ENCODE measurements at regions not wholly inside any gene's neighbourhood (a gene's known extent, or its start where the extent isn't known, plus 50 kb on each side); places are given as distances from the start of the nearest gene placed in this dataset.
A peak's percentile ranks its signal among the peaks of the same experiment; 100 is the strongest.

DNA sequence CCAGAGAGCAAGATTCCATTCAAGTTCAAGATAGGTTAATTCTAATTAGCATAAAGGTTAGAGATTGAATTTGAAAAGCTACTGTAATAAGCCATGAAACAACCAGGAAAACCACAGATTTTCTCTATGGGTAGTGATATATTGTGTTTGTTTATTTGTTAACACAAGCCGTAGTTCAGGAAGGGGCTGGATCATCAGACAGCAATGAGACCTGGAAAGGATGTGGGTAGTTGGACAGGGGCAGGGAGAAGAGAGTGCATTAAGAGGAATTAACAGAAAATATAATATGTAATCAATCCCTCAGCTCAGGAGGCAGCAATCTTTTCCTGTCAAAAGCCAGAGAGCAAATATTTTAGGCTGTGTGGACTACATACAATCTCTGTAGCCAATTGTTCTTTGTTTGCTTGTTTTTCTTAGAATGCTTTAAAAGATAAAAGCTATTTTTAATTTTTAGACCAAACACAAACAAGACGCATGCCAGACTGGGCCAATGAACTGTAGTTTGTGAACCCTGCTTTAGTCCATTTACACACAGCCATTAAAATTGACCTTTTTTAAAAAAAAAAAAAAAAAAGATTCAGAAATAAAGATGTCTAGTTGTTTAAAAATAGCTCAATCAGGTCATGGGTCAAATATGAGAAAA, 398.7 kb upstream of the MARCKS start:
- TF ChIP-seq, protein P1, sequence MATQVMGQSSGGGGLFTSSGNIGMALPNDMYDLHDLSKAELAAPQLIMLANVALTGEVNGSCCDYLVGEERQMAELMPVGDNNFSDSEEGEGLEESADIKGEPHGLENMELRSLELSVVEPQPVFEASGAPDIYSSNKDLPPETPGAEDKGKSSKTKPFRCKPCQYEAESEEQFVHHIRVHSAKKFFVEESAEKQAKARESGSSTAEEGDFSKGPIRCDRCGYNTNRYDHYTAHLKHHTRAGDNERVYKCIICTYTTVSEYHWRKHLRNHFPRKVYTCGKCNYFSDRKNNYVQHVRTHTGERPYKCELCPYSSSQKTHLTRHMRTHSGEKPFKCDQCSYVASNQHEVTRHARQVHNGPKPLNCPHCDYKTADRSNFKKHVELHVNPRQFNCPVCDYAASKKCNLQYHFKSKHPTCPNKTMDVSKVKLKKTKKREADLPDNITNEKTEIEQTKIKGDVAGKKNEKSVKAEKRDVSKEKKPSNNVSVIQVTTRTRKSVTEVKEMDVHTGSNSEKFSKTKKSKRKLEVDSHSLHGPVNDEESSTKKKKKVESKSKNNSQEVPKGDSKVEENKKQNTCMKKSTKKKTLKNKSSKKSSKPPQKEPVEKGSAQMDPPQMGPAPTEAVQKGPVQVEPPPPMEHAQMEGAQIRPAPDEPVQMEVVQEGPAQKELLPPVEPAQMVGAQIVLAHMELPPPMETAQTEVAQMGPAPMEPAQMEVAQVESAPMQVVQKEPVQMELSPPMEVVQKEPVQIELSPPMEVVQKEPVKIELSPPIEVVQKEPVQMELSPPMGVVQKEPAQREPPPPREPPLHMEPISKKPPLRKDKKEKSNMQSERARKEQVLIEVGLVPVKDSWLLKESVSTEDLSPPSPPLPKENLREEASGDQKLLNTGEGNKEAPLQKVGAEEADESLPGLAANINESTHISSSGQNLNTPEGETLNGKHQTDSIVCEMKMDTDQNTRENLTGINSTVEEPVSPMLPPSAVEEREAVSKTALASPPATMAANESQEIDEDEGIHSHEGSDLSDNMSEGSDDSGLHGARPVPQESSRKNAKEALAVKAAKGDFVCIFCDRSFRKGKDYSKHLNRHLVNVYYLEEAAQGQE (IDR thresholded peaks at IDR 0.05; ENCODE audit: insufficient read depth in 1 of 2, low read depth in 2 of 2, low read length in 2 of 2) = peak; percentile 28 to 86; a peak in 2 of 4 replicates
- TF ChIP-seq FOXP2 (optimal IDR thresholded peaks at IDR 0.05; ENCODE audit: borderline replicate concordance, extremely low read depth, extremely low read length, insufficient read depth) = no peak

DNA sequence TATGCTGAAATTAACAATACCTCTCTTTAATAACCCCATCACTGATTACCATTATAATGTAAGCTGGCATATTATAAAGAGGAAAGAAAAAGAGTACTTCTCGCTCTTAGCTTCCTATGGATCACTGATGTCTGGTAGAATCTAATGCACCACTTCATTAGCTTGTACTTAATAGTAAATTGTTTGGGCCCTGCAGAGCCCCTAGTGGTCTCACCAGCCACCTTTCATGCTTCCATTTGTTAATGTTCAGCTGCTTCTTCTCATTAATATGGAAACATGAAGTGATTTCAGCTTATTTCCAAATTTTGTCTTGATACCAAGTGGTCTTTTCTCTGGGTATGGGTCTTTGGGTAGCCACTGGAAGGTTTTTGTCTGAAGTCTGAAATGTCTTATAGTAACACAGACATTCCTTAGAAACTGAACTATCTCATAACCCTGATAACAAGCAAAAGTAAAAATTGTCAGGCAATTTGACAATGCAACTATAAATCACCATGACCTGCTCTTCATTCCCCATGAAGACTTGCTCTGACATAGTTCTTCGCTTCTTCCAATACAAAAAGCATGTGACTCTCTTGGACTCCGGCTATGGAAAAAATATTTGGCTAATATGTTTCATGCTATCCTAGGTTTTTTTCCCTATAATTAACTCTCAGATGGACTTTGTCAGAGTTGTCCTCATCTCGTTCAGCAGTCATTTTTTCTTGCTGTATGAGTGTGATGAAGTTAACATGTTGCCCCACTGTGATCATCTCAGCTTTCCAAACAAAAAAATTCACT, 395.8 kb upstream of the MARCKS start:
- TF ChIP-seq POLR2AphosphoS5 (IDR thresholded peaks at IDR 0.05; ENCODE audit: low read depth, low read length) (no peak), FOXP2 (optimal IDR thresholded peaks at IDR 0.05; ENCODE audit: borderline replicate concordance, extremely low read depth, extremely low read length, insufficient read depth) (no peak), TAF1 (IDR thresholded peaks at IDR 0.05; ENCODE audit: borderline replicate concordance, insufficient read depth, low read length) (no peak), SIN3A (IDR thresholded peaks at IDR 0.05; ENCODE audit: borderline replicate concordance, insufficient read depth, low read length) (no peak)
- TF ChIP-seq, protein P1 (IDR thresholded peaks at IDR 0.05; ENCODE audit: insufficient read depth in 1 of 2, low read depth in 2 of 2, low read length in 2 of 2) = no peak

DNA sequence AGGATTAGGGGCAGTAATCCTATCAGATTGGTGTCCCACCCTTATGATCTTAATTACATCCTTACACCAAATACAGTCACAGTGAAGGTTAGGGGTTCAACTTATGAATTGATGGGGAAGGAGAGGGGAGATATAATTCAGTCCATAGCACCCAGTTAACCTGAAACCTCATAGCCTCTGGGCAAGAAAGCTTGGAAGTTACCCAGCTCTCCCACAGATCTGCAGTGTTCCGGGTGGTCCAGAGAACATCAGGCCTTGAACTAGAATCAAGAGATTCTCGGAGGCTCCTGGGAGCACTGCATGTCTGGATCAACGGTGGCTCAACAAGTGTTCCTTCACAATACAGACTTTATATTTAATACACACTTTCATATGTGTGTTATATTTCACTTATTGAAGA, 392.6 kb upstream of the MARCKS start:
- TF ChIP-seq, protein P1 (IDR thresholded peaks at IDR 0.05; ENCODE audit: insufficient read depth in 1 of 2, low read depth in 2 of 2, low read length in 2 of 2) = no peak
- no peak for TF ChIP-seq SIN3A (IDR thresholded peaks at IDR 0.05; ENCODE audit: borderline replicate concordance, insufficient read depth, low read length)
- no peak for TF ChIP-seq TAF1 (IDR thresholded peaks at IDR 0.05; ENCODE audit: borderline replicate concordance, insufficient read depth, low read length)
- TF ChIP-seq POLR2AphosphoS5 (IDR thresholded peaks at IDR 0.05; ENCODE audit: low read depth, low read length) = no peak
- TF ChIP-seq FOXP2 (optimal IDR thresholded peaks at IDR 0.05; ENCODE audit: borderline replicate concordance, extremely low read depth, extremely low read length, insufficient read depth) = no peak

DNA sequence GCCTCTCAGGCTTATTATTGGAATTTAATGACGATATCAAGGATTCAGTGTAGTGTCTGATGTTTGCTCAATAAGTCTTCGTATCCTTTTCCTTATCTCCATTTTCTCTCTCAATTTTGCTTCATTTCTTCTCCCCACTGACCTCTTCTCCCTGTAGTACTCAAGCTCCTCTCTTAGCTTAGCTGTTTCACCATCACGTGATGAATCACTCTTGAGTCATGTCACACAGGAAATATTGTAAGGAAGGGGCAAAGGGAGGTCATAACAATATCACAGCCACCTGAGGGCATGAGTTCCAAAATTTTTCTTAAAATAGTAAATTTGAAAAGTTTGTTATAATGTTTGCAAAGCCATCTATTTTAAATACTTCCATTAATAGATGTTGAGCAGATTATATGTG, 392.2 kb upstream of the MARCKS start:
- TF ChIP-seq SIN3A (IDR thresholded peaks at IDR 0.05; ENCODE audit: borderline replicate concordance, insufficient read depth, low read length) = no peak
- TF ChIP-seq, protein P1 (IDR thresholded peaks at IDR 0.05; ENCODE audit: insufficient read depth in 1 of 2, low read depth in 2 of 2, low read length in 2 of 2) = no peak
- no peak for TF ChIP-seq POLR2AphosphoS5 (IDR thresholded peaks at IDR 0.05; ENCODE audit: low read depth, low read length)
- TF ChIP-seq FOXP2 (optimal IDR thresholded peaks at IDR 0.05; ENCODE audit: borderline replicate concordance, extremely low read depth, extremely low read length, insufficient read depth) = no peak
- no peak for TF ChIP-seq TAF1 (IDR thresholded peaks at IDR 0.05; ENCODE audit: borderline replicate concordance, insufficient read depth, low read length)
